ENCODE measurements at regions not wholly inside any gene's neighbourhood (a gene's known extent, or its start where the extent isn't known, plus 50 kb on each side); places are given as distances from the start of the nearest gene placed in this dataset.

DNA sequence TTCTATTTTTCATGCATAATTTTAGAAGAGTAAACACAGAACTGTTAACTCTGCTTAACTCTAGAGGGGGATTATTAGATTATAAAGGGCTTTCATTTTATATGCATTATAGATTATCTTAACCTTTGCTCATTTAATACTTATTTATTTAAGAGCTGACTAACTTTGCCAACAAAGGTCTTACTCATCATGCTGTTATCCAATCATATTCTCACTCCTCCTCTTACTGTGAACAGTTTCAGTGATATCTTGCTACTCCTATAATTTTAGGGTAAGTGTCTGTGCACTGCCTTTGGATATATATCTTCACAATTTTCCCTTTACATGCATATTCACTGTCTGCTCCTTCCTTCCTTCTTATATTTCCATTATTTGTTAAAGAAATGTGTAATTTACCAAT lies 1814.9 kb downstream of the STIM2 start:
- no peak for DNase-seq (ENCODE audit: low spot score)

DNA sequence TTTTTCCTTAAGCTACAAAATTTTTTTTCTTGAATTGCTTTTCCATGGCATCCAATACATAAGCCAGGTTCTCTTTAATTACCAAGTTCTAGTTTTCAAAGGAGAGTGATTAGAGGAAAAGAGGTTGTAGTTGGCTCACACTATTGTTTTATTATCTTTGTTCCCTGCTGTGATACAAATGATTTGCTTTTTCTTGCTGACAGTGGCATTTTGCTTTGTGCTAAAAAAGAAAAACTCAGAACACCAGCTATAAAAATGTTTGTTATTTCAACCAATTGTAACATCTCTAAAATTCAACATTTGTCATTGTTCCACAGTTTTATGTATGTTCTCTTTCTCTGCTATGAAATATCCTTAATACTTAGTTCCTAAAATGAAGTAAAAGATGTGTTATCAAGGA lies 1817.2 kb downstream of the STIM2 start:
- DNase-seq (ENCODE audit: low spot score) = no peak

DNA sequence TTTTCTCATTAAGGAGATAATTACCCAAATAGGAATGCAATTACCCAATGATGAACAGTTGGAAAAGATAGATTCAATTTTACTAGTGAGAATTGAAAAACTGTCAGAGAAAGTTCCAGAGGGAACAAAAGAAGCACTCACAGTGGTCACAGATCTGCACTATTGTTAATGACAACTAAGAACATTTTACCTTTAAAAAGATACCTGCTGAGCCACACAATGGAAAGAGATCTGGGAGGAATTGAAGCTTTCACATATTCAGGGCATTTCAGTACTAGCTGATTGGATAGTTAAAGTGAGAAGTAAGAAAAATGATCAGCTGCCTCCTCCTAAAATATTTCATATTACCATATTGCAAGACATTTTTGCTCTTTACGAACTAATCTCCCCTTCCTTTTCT lies 1822.2 kb downstream of the STIM2 start:
- DNase-seq (ENCODE audit: low spot score) = no peak

DNA sequence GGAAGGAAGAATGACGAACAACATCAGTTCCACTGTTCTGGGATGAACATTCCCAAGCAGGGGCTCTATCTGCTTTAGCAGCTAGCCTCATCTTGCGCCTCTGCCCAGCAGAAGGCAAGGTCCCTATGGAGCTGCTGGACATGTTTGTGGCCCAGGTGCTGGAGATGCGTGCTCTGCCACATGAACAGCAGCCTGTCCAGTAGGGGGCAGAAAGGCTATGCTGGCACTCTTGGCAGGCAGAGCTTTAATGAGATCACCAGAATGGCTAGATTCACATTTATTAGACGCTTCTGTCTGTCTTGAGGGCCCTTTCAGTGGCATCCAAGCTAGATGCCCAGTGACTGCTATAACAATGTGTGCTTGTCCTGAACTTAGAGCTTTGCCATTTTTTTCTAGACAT lies 1826.0 kb downstream of the STIM2 start:
- peak; percentile 9 for DNase-seq (ENCODE audit: low spot score)

DNA sequence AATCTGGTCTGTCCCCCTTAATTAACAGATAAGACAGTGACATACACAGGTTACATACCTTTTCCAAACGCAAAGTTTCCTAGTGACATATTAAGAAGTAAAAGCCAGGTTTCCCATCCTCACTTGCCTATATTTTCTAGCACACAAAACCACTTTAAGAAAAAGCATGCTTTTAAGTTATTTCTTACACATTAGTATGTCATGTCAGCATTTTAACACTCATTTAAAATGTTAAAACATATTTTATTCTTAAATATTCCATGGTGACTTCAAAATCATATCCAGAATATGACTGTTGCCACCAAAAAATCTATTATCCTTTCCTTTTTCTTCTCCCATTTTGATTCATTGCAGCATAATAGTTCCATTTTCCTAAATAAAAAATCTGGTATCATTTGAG lies 1830.2 kb downstream of the STIM2 start:
- DNase-seq (ENCODE audit: low spot score) = no peak

DNA sequence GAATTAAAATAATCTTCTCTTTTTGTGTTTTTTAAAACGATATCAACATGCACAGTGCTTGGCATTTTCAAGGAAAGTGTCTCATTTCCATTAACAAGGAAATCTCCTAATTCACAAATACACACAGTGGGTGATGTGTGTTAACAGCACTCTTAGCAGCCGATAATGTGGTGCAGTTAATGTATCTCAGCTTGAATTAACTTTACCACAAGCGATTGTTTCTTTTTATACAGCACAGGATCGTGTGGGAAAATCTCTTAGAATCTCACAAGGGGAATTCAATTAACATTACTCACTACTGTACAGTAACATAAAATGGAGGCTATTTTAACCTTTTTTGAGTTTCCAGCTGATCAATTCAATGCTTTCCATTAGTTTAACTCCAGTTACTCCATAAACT lies 1841.9 kb downstream of the STIM2 start:
- no peak for DNase-seq (ENCODE audit: low spot score)

DNA sequence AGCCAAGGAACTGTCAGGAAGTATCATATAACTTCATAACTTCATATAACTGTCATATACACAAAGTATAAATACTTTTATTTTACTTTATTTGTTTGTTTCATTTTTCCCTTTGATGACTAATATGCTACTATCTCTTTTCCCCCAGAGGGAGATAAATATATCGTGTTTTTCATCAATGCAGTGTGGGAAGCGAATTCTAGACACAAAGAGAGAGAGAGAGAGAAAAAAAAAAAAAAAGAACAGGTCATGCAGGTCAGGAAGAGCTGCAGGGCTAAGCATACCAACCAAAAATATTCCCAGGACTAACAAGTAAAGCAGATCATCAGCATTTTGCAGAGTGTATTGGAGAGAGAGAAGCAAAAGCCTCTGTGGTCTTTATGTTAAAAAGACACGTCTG lies 1849.2 kb downstream of the STIM2 start:
- DNase-seq (ENCODE audit: low spot score) = no peak

DNA sequence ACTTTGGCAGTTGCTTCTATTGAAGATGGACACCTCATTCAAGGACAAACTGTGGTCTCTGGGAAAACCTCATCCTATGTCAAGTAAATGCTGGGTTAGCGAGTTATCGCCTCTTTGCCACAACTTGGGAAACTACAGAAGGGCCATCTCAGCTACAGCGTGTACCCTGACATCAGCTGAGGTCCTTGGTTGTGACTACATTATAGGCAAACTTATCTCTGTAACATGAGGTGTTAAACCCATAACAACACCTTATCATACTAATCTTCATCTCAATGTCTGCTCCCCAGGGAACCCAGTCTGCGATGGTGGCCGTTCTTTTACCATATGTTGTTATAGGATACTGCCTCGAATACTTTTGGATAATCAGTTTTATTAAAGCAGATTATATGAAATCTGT lies 1862.7 kb downstream of the STIM2 start:
- no peak for DNase-seq (ENCODE audit: low spot score)

DNA sequence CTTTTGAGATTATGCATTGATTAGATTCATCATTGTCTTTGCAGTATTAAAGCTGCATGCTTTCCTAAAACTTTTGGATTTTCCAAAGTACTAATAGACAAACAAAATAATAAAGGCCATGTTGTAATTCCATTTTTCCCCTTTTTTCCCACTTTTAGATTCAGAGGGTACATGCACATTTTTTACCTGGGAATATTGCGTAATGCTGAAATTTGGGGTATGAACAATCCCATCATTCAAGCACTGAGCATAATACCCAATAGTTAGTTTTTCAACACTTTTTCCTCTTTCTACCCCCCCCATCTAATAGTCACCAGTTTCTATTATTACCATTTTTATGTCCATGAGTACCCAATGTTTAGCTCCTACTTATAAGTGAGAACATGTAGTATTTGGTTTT lies 1863.6 kb downstream of the STIM2 start:
- no peak for DNase-seq (ENCODE audit: low spot score)

DNA sequence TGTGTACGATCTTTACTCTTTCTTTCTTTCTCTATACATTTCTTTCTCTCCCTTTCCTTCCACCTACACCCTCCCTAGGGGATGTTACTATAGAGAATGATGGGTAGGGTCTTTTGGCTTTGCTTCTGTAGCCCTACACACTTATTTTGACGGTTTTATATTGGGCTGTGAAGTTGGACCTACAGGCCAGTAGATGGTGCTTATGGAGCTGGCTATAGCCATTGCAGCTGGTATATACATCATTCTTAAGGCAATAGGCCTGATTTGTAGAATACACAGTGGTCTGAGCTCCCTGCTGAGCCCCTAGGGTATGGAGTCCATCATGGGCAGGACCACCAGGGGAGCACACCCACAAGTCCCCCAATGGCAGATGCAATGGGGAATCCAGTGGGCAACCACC lies 1869.7 kb downstream of the STIM2 start:
- DNase-seq (ENCODE audit: low spot score) = no peak

DNA sequence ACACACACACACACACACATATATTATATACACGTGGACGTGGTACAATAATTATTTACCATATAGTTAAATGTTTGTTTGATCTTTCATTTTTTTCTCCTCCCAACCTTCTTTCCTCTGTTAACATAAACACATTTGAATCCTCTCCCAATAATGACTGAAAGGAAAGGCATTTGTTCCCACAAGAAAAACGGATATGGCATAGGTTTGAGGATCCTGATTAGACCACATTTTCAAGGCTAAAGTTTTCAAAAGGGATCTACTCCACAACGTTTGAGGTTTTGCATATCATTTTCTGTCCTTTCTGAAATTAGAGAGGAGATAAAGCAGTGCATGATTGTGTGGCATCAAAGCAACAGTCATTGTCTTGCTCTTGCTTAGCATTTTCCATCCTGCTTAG lies 1883.4 kb downstream of the STIM2 start:
- no peak for DNase-seq (ENCODE audit: low spot score)

DNA sequence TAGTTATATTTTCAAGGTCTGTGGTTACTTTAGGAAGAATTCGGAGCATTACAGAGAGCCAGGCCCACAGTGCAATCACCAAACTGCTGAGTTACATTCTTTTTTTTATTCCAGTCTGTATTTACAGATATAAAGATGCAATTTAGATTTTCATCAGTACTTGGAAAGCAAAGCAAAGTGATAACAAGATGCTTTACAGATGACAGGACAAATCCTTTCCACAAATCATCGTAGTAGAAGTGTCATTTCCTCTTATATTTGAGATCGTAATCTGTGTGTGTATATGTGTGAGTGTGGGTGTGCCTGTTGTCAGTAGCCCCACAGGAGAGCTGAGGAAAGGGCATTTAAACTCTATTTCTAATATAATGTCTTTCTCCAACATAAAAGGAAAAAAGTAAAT lies 1893.7 kb downstream of the STIM2 start:
- DNase-seq (ENCODE audit: low spot score) = no peak

DNA sequence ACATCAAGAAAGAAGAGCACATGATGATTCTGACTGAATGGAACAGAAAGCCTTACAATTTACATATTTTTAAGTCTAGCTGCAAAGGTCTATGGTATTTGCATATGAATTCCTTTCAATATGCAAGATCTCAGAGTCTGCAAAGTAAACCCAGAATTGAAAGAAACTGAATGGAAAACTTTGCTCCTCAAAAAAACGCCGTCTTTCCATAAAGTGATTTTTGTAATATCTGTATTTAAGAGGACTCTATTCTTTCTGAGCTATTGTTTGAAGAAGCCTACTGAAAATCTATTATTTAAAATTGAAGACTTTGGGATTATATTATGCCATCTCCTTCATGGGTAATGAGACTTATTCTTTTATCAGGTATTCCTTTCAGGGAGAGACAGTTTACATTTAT lies 1894.4 kb downstream of the STIM2 start:
- no peak for DNase-seq (ENCODE audit: low spot score)

DNA sequence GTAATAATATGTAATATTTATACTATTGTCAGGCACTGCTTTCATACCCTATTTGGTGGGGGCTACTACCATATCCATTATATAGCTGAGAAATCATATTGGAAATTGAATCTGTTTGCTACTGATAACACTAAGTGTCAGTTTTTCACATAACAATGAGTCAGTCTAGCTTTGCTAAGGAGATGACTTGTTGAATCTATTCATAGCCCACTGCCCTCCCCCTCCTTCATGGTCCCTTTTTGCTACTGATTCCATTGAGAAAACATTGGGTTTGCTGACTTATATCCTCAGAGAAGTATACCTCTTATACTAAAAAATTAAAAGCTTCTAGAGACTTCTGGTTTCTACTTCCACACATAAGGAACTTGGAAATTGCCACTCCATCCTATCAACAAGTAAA lies 1898.4 kb downstream of the STIM2 start:
- no peak for DNase-seq (ENCODE audit: low spot score)

DNA sequence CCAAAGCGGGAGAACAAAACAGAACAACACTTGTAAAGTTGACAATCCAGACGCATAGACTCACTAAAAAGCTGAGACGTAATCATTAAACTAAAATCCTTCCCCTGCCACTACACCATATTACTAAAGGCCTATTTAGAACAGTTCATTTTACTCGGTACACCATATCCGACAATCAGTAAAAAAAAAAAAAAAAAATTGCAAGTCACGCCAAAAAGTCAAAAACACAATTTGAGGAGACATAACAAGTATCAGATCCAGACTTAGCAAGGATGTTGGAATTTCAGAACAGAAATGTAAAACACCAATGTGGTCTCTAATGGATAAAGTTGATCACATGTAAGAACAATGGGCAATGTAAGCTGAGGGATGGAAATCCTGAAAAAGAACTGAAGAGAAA lies 1899.4 kb downstream of the STIM2 start:
- no peak for DNase-seq (ENCODE audit: low spot score)

DNA sequence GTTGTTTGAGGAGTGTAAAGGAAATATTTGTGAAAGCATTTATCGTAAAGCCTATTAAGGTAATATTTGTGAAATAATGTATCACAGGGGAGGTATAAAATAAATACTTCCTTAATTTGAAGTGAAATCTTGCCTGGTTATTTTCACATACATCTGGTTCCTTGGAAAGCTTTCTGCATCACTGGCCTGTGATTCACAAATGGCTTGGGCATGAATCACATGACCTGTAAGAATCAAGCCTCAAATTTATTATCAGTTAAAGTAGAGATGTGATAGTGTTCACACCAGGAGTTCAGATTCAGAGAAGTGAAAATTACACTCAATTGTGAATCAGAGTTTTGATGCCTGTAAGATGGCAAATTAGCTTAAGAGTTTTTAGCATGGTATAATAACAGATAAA lies 1911.4 kb downstream of the STIM2 start:
- no peak for DNase-seq (ENCODE audit: low spot score)

DNA sequence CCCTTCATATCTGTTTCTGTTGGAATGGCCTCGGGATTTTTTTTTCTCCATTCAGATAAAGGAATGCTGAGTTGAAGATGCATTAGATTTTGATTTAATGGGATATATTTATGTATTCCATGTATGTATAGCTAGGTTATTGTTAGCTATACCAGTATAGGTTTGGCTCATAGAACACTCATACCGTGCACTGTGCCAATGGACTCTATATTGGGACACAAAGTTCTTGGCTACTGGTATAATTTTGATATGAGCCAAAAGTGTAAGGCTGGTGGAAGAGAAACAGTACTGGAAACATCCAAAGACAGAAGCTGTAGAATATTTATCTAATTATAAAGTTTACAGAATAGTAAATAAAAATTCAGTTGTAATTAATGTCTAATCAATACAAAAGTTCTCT lies 1912.1 kb downstream of the STIM2 start:
- DNase-seq (ENCODE audit: low spot score) = no peak

DNA sequence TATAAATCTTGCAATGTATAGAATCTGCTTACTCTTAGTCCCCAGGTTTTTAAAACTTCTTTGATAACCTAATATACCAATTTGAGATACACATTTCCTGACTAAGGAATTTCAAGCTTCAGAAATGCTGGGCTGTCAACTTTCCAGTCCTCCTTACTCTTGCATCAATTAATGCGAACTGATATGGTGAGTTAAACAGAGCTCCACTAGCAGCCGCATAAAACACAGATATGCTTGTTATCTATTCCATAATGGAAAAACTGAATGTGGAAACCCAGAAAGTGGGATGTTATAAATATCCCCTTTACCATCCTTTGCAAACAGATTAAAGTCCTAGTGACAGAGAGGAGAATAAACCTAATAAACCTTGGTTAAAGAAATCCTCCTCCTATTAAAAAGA lies 1913.7 kb downstream of the STIM2 start:
- no peak for DNase-seq (ENCODE audit: low spot score)

DNA sequence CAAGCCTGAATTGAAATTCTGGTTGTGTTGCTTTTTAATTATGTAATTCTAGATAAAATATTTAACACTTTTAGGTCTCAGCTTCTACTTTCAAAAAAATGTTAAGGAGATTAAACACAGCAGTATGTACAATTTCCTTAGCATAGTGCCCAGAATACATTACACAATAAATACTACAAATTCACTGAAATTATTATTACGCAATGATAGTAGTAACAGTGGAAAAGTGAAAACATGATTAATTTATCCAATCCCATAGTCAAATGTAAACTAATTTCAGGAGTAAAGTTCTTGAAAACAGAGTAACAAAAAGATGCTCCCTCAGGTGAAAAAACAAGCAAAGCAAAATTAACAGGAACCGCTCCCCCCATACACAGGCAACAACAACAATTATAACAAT lies 1915.4 kb downstream of the STIM2 start:
- DNase-seq (ENCODE audit: low spot score) = no peak

DNA sequence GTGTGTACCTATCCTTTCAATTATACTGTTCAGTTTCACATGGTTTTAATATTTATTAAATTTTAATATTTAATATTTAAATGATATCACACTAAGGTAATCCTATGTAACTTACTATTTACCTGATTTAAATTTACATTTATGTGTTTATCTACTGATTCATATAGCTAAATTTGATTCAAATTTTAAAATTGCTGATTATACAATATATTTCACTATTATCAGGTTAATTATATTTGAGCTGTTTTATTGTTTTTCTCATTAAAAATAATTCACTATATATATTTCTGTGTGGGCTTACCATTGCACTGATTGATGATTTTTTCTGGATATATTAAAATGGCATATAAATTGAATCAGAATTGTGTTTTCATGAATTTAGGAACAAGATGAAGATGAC lies 1923.5 kb downstream of the STIM2 start:
- DNase-seq (ENCODE audit: low spot score) = no peak

DNA sequence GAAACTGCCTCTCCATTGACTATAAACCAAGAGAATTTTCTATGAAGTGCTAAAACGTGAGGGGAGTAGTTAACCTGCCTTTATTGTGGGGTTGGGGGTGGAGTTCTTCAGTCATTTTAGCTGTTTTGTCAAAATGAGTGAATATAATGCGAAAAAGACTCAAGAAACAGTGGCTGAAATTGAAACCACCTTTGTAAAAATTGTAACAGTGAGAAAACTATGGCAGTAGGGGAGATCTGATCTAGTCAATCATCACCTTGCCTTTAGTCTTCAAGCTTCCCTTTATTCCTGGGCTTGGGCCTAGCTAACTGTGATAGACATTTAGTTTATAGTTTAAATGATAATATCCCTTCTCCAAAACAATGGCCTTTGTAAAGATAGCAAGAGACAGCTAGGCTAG lies 1927.3 kb downstream of the STIM2 start:
- DNase-seq (ENCODE audit: low spot score) = no peak

DNA sequence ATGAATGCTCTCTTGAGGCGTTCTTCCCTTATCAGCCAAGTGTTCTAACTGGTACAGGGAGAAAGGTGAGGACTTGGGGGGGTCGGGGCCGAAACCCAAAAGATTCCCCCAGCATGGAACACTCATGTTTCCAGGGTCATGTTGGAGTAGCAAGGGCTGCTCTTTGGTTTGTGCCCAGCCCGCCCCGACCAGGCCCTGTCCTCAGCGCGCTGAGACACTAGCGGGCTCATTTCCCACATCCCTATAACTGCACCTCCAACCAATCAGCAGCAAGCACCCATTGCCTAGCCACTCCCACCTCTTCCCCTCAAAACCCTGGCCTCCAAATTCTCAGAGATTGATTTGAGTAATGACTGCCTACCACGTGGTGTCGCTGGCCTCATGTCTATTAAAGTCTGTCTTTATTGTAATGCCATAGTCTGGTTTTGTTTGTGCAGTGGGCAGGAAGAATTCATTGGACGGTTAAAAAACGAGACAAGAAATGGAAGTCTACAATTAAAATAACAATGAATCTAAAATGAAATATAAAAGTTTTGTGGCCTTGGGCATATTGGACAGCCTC lies 1928.4 kb downstream of the STIM2 start:
- DNase-seq (ENCODE audit: low spot score) = peak; percentile 17

DNA sequence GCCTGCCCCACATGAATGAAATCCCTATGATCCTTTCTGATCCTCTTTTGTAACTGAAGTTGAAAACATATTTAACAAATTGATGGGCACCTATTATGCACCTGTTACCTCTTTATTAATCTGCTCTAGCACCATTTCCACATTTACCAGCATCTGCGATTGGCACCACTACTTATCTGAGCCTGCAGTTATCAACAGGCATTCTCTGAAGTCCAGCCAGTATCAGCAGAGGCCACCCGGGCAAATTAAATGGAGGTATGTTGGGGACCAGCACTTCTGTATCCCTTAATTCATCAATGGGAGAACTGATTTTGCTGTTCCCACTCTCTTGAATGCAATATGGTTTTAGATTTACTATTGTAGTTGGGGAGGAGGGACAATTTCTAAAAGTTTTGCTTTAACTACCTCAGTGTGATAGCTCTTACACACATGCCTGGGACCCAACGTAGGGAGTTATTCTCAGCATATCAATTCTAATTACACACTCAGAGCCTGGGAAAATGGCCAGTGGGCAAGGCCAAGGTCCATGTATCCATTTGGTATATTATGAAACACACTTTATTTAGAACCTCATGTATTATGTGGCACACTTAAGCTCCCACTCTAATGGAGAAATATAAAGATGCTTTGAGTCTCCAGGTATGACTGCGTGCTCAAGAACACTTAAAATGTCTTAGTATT lies 1927.1 kb upstream of the PCDH7 start:
- DNase-seq (ENCODE audit: low spot score) = no peak

DNA sequence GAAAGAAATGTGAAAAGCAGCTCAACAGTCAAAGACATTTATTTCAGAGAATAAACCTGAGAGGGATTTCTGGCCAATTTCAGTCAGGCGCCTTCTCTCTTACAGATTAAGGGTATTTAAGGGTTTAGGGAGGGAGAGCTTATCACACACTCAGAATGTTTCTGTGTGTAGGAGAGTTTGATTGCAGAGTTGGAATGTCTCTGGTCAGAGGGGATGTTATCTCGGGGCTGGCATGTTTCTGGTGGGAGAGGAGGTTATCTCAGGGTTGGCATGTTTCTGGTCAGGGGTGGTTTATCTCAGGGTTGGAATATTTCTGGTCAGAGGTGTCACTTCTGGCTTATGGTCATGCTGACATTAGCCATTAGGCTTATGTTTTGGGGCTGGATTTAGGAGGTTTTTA lies 1920.5 kb upstream of the PCDH7 start:
- DNase-seq (ENCODE audit: low spot score) = no peak

DNA sequence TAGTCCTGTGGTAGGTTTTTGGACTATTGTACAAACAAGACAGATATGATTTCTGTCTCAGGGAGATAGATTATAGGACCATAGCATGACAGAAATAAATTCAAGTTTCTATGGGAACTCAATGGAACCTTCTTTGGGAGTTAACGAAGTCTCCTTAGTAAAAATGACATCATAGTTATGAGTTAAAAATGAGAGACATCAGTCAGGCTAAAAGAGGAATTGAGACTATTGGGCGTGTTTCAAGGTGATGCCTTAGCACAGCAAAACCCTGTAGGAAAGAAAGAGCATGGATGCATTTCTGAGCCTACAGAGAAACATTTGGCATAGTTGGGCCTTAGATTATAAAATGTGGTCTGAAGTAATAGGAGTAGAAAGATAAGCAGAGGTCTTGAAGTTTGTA lies 1909.1 kb upstream of the PCDH7 start:
- no peak for DNase-seq (ENCODE audit: low spot score)

Measured in SW480 (cell line).